GM12878 (cell line): ENCODE measurements at regions not wholly inside any gene's neighbourhood (a gene's known extent, or its start where the extent isn't known, plus 50 kb on each side); places are given as distances from the start of the nearest gene placed in this dataset.

ENCODE experiments used
- ATAC-seq: fragments of 200-7000 bp; cut with Tn5 transposase; 3 replicates; pipeline ENCODE4 v1.9.1; 2020; ENCODE audit warnings: mild to moderate bottlenecking, moderate library complexity
- BruUV-seq: library from RNA; stranded (reverse); fragments of 400-500 nt; replicated peaks from 2 replicates; lab custom pipeline; 2021; lab: Mats Ljungman, UMichigan
- CTCF ChIA-PET: fragments of 300-600 bp; sonication (Branson Sonifier 250); formaldehyde crosslinking; extraction: SDS; loops from one replicate; lab custom pipeline; 2021; ENCODE audit warnings: inconsistent platforms; lab: Yijun Ruan, JAX
- POLR2A ChIA-PET: fragments of 350-600 bp; formaldehyde crosslinking; extraction: SDS; loops from one replicate; lab custom pipeline; 2021; ENCODE audit warnings: inconsistent platforms; lab: Charles Lee
- RAD21 ChIA-PET: fragments of 300-600 bp; sonication (Branson Sonifier 250); formaldehyde crosslinking; loops from one replicate; lab custom pipeline; 2023; ENCODE audit warnings: antibody characterized with exemption; ENCODE audit not compliant: unreplicated experiment; lab: Charles Lee
- SMC1A ChIA-PET: fragments of 300-600 bp; sonication (Branson Sonifier 250); formaldehyde crosslinking; loops from one replicate; lab custom pipeline; 2023; ENCODE audit not compliant: unreplicated experiment, uncharacterized antibody; lab: Charles Lee
- DNase-seq: peaks from one replicate; pipeline ENCODE4 v3.0.0-alpha.2; 2011; ENCODE audit warnings: low read depth, low spot score
- FAIRE-seq: peaks from 3 replicates; lab custom pipeline; 2011; peaks lifted over from hg19 to GRCh38; lab: Jason Lieb, UNC
- H2AFZ ChIP-seq: 2 replicates; pipeline ENCODE4 v1.6.0; 2011; ENCODE audit warnings: low read depth, low read length, control low read depth; ENCODE audit not compliant: control insufficient read depth
- H3K27ac ChIP-seq: 2 replicates; pipeline ENCODE4 v1.5.1; 2011; ENCODE audit warnings: control low read depth; ENCODE audit not compliant: control insufficient read depth, insufficient read depth
- H3K27me3 ChIP-seq, 2 experiments: replicated peaks in 1 of 2; 2 replicates each; pipeline versions ENCODE4 v1.6.0 to v1.6.1; 2011; ENCODE audit warnings: low read length in 1 of 2; ENCODE audit not compliant: control insufficient read depth in 2 of 2, insufficient read depth in 2 of 2
- H3K36me3 ChIP-seq, 2 experiments: 2 replicates each; pipeline ENCODE4 v1.5.1; 2011; ENCODE audit warnings: low read length in 1 of 2; ENCODE audit not compliant: control insufficient read depth in 2 of 2, insufficient read depth in 2 of 2
- H3K4me1 ChIP-seq: 2 replicates; pipeline ENCODE4 v1.6.1; 2011; ENCODE audit warnings: mild to moderate bottlenecking, low read length, moderate library complexity, mixed read lengths; ENCODE audit not compliant: control insufficient read depth, insufficient read depth
- H3K4me2 ChIP-seq: 2 replicates; pipeline ENCODE4 v1.6.0; 2011; ENCODE audit warnings: control low read depth; ENCODE audit not compliant: control insufficient read depth, insufficient read depth
- H3K4me3 ChIP-seq: fragments of 200-600 bp; sonication (generic); 2 replicates; pipeline ENCODE4 v1.5.1; 2016
- H3K79me2 ChIP-seq: 2 replicates; pipeline ENCODE4 v1.6.0; 2011; ENCODE audit warnings: low read length; ENCODE audit not compliant: control insufficient read depth, insufficient read depth
- H3K9ac ChIP-seq: 2 replicates; pipeline ENCODE4 v1.8.0; 2011; ENCODE audit warnings: low read length, control low read depth, mixed read lengths; ENCODE audit not compliant: control insufficient read depth, insufficient read depth
- H3K9me3 ChIP-seq: replicated peaks from 3 replicates; pipeline ENCODE4 v1.5.1; 2011; ENCODE audit warnings: mild to moderate bottlenecking, low read length; ENCODE audit not compliant: control insufficient read depth, insufficient read depth
- H4K20me1 ChIP-seq: 2 replicates; pipeline ENCODE4 v1.6.0; 2011; ENCODE audit not compliant: control insufficient read depth, insufficient read depth
- ASH2L ChIP-seq: fragments of 300-600, 200-600 bp; sonication (generic); IDR thresholded peaks from 2 replicates; pipeline ENCODE4 v1.6.1; 2017; ENCODE audit warnings: low read depth, mild to moderate bottlenecking, borderline replicate concordance
- ATF7 ChIP-seq: fragments of 450-650 bp; IDR thresholded peaks from 2 replicates; pipeline ENCODE4 v1.6.1; 2016; ENCODE audit warnings: low read depth, mild to moderate bottlenecking
- DPF2 ChIP-seq: fragments of 450-650 bp; IDR thresholded peaks from 2 replicates; pipeline ENCODE4 v1.6.1; 2017; ENCODE audit warnings: mild to moderate bottlenecking
- KDM1A ChIP-seq: fragments of 200-600 bp; sonication (generic); IDR thresholded peaks from 2 replicates; pipeline ENCODE4 v1.6.1; 2016; ENCODE audit warnings: borderline replicate concordance
- MYC ChIP-seq: IDR thresholded peaks from 2 replicates; pipeline ENCODE4 v1.6.1; 2011; ENCODE audit warnings: mild to moderate bottlenecking, low read length, moderate library complexity, inconsistent platforms; ENCODE audit not compliant: insufficient read depth, insufficient replicate concordance, insufficient read length, severe bottlenecking
- NFIC ChIP-seq: IDR thresholded peaks from 2 replicates; pipeline ENCODE4 v1.6.1; 2012; ENCODE audit warnings: low read depth, mild to moderate bottlenecking, inconsistent platforms, low read length, moderate library complexity
- RAD21 ChIP-seq: IDR thresholded peaks from 2 replicates; pipeline ENCODE4 v1.6.1; 2011; ENCODE audit warnings: mild to moderate bottlenecking, low read depth, low read length, moderate library complexity; ENCODE audit not compliant: insufficient read depth
- WGBS: methylation state at CpG from one replicate; pipeline ENCODE4 v1.1.6; 2016; ENCODE audit warnings: low lambda C conversion rate; ENCODE audit not compliant: insufficient replicate concordance, insufficient coverage; ENCODE audit errors: missing lambda C conversion rate; 5-methylcytosine and 5-hydroxymethylcytosine counted together
- in situ Hi-C: fragments of 300-500 bp; cut with MboI; formaldehyde crosslinking; loops from 9 replicates; pipeline ENCODE4 v1.14.3; 2018; ENCODE audit warnings: mixed read lengths
- intact Hi-C: fragments of 100-400 bp; cut with micrococcal nuclease; formaldehyde crosslinking; loops from one replicate; pipeline ENCODE4 v1.14.2; 2022; ENCODE audit not compliant: unreplicated experiment
- TF ChIP-seq, protein P1 (sequence below): IDR thresholded peaks from 2 replicates; pipeline ENCODE4 v1.6.1; 2012; ENCODE audit warnings: low read depth, low read length, improper control_type of control experiment
- TF ChIP-seq, protein P2 (sequence below): fragments of 450-650 bp; IDR thresholded peaks from 2 replicates; pipeline ENCODE4 v1.6.1; 2018; ENCODE audit warnings: mild to moderate bottlenecking, low read depth, moderate library complexity; ENCODE audit not compliant: partially characterized antibody
- TF ChIP-seq, protein P3 (sequence below): IDR thresholded peaks from 2 replicates; pipeline ENCODE4 v1.6.1; 2012; ENCODE audit warnings: improper control_type of control experiment, low read depth, low read length; ENCODE audit not compliant: insufficient replicate concordance
- TF ChIP-seq, protein P4 (sequence below): IDR thresholded peaks from 2 replicates; pipeline ENCODE4 v1.6.1; 2012; ENCODE audit warnings: low read depth, low read length, improper control_type of control experiment

DNA sequence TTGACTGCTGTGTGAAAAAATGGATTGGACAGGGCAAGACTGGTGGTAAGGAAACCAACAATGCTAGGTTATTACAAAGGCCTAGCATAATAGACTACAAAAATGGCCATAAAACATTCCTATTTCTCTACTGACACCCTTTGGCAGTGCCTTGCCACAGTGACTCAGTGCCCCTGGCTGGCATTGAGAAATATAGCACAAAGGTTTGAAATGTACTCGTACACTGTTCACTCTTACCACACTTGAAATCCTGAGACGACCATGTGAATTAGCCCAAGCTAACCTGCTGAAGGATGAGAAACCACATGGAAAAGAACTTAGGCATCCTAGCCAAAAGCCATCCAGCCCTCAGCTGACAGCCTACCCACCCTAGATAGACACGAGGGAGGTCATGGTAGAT is 149.8 kb upstream of the PALMD start:
- Histone ChIP-seq H3K9ac (no peak overlapping the region), H2AFZ (no peak overlapping the region), H3K4me3 (no peak overlapping the region), H3K36me3 (no peaks in the 10 kb centered on the region), H3K79me2 (no peaks in the 10 kb centered on the region), H4K20me1 (no peaks in the 10 kb centered on the region), H3K27me3 (no peaks in the 10 kb centered on the region), H3K9me3 (no peaks in the 10 kb centered on the region), H3K27ac (no peak overlapping the region), H3K4me1 (no peaks in the 10 kb centered on the region), H3K4me2 (no peak overlapping the region)
- RAD21 ChIA-PET, result no interaction called here
- ATAC-seq (no peak), DNase-seq (no peak), FAIRE-seq (no peak)
- CTCF ChIA-PET, result interaction anchor here (0.5 to 0.6 kb wide), 2 partner anchors 62 to 329 kb away, joined by 3 to 6 read pairs; no protein-coding TSS in a partner anchor
- BruUV-seq, result no TSS peak
- SMC1A ChIA-PET, result no interaction called here
- in situ Hi-C loops, result loop anchor here (25.0 kb wide), 1 partner anchor 709 kb away; no protein-coding TSS in a partner anchor
- intact Hi-C loops, result no loop called here
- POLR2A ChIA-PET, result no interaction called here
- WGBS, result 22% methylated on average over 3 of the region's 3 CpGs
- TF ChIP-seq, protein P1, sequence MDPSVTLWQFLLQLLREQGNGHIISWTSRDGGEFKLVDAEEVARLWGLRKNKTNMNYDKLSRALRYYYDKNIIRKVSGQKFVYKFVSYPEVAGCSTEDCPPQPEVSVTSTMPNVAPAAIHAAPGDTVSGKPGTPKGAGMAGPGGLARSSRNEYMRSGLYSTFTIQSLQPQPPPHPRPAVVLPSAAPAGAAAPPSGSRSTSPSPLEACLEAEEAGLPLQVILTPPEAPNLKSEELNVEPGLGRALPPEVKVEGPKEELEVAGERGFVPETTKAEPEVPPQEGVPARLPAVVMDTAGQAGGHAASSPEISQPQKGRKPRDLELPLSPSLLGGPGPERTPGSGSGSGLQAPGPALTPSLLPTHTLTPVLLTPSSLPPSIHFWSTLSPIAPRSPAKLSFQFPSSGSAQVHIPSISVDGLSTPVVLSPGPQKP, result no peak
- TF ChIP-seq RAD21 (no peak), NFIC (no peak), DPF2 (no peak), ATF7 (no peak), ASH2L (no peak), MYC (no peak), KDM1A (no peak)
- TF ChIP-seq, protein P2, sequence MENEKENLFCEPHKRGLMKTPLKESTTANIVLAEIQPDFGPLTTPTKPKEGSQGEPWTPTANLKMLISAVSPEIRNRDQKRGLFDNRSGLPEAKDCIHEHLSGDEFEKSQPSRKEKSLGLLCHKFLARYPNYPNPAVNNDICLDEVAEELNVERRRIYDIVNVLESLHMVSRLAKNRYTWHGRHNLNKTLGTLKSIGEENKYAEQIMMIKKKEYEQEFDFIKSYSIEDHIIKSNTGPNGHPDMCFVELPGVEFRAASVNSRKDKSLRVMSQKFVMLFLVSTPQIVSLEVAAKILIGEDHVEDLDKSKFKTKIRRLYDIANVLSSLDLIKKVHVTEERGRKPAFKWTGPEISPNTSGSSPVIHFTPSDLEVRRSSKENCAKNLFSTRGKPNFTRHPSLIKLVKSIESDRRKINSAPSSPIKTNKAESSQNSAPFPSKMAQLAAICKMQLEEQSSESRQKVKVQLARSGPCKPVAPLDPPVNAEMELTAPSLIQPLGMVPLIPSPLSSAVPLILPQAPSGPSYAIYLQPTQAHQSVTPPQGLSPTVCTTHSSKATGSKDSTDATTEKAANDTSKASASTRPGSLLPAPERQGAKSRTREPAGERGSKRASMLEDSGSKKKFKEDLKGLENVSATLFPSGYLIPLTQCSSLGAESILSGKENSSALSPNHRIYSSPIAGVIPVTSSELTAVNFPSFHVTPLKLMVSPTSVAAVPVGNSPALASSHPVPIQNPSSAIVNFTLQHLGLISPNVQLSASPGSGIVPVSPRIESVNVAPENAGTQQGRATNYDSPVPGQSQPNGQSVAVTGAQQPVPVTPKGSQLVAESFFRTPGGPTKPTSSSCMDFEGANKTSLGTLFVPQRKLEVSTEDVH, result no peak
- TF ChIP-seq, protein P3, sequence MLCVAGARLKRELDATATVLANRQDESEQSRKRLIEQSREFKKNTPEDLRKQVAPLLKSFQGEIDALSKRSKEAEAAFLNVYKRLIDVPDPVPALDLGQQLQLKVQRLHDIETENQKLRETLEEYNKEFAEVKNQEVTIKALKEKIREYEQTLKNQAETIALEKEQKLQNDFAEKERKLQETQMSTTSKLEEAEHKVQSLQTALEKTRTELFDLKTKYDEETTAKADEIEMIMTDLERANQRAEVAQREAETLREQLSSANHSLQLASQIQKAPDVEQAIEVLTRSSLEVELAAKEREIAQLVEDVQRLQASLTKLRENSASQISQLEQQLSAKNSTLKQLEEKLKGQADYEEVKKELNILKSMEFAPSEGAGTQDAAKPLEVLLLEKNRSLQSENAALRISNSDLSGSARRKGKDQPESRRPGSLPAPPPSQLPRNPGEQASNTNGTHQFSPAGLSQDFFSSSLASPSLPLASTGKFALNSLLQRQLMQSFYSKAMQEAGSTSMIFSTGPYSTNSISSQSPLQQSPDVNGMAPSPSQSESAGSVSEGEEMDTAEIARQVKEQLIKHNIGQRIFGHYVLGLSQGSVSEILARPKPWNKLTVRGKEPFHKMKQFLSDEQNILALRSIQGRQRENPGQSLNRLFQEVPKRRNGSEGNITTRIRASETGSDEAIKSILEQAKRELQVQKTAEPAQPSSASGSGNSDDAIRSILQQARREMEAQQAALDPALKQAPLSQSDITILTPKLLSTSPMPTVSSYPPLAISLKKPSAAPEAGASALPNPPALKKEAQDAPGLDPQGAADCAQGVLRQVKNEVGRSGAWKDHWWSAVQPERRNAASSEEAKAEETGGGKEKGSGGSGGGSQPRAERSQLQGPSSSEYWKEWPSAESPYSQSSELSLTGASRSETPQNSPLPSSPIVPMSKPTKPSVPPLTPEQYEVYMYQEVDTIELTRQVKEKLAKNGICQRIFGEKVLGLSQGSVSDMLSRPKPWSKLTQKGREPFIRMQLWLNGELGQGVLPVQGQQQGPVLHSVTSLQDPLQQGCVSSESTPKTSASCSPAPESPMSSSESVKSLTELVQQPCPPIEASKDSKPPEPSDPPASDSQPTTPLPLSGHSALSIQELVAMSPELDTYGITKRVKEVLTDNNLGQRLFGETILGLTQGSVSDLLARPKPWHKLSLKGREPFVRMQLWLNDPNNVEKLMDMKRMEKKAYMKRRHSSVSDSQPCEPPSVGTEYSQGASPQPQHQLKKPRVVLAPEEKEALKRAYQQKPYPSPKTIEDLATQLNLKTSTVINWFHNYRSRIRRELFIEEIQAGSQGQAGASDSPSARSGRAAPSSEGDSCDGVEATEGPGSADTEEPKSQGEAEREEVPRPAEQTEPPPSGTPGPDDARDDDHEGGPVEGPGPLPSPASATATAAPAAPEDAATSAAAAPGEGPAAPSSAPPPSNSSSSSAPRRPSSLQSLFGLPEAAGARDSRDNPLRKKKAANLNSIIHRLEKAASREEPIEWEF, result no peak
- TF ChIP-seq, protein P4, sequence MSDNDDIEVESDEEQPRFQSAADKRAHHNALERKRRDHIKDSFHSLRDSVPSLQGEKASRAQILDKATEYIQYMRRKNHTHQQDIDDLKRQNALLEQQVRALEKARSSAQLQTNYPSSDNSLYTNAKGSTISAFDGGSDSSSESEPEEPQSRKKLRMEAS, result no peak
